AG04450 (cell line): ENCODE measurements at regions not wholly inside any gene's neighbourhood (a gene's known extent, or its start where the extent isn't known, plus 50 kb on each side); places are given as distances from the start of the nearest gene placed in this dataset.

Experiments used
- CTCF ChIA-PET: fragments of 300-600, 350-600 bp; formaldehyde crosslinking; extraction: SDS; loops from one replicate; lab custom pipeline; 2022; ENCODE audit warnings: antibody characterized with exemption, inconsistent platforms; lab: Charles Lee
- POLR2A ChIA-PET: fragments of 350-600 bp; formaldehyde crosslinking; extraction: SDS; loops from one replicate; lab custom pipeline; 2021; ENCODE audit warnings: antibody characterized with exemption, inconsistent platforms; lab: Yijun Ruan, JAX
- DNase-seq: peaks from one replicate; pipeline ENCODE4 v3.0.0-alpha.2; 2011; ENCODE audit warnings: low read depth, low spot score
- H3K27ac ChIP-seq: one replicate; pipeline ENCODE4 v1.5.1; 2012; ENCODE audit warnings: low read depth, low read length, control low read depth
- H3K27me3 ChIP-seq: one replicate; pipeline ENCODE4 v1.6.0; 2012; ENCODE audit warnings: low read length; ENCODE audit not compliant: control insufficient read depth, insufficient read depth
- H3K4me3 ChIP-seq: 2 replicates; pipeline ENCODE4 v1.5.1; 2011; ENCODE audit warnings: mild to moderate bottlenecking, low read depth, low read length, control low read depth
- H3K9me3 ChIP-seq: 2 replicates; pipeline ENCODE4 v1.5.1; 2012; ENCODE audit warnings: low read length; ENCODE audit not compliant: control insufficient read depth, insufficient read depth
- TF ChIP-seq, protein P1 (sequence below): IDR thresholded peaks from 2 replicates; pipeline ENCODE4 v1.5.1; 2011; ENCODE audit warnings: low read depth, low read length, control low read depth, inconsistent platforms

DNA sequence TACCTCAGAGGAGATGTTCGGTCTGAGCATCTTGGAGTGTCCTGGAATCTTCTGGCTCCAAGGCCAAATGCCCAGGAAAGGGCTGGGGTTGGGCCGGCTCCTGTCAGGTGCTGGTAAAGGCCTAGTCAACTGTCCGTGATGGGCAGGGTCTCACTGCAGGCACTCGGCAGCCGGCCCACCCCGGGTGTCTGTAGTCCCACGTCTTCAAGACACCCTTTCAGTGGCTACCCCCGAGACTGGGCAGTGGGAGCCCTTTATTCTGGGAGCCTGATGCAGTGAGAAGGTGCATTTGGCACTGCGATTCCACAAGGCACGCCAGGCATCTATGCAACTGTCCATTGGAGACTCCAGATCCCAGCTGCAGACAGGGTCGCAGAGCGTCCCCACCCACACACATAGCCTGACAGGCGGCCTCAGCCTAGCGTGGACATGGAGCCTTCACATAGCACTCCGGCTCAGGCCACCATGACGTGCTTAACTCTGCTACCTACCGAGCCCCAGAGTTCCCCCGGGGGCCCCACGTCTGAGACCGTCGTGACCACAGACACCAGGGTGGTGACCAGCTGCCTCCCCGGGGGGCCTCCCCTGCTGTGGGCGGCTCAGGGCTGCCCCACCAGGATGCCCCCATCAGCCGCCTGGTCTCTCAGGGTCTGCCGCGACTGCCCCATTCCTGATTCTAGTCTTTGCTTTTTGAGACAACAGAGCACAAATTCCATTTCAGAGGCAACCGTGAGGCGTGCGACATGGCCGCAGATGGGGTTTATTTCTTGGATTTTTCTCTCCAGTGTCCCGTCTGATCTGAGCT, 331.8 kb upstream of the SFSWAP start:
- DNase-seq = no peak
- ChIA-PET CTCF (no interaction called here), POLR2A (no interaction called here)
- Histone ChIP-seq H3K27ac (no peak overlapping the region), H3K27me3 (no peaks in the 10 kb centered on the region), H3K9me3 (peaks cover 72% of the 10 kb centered on the region), H3K4me3 (no peak overlapping the region)
- TF ChIP-seq, protein P1, sequence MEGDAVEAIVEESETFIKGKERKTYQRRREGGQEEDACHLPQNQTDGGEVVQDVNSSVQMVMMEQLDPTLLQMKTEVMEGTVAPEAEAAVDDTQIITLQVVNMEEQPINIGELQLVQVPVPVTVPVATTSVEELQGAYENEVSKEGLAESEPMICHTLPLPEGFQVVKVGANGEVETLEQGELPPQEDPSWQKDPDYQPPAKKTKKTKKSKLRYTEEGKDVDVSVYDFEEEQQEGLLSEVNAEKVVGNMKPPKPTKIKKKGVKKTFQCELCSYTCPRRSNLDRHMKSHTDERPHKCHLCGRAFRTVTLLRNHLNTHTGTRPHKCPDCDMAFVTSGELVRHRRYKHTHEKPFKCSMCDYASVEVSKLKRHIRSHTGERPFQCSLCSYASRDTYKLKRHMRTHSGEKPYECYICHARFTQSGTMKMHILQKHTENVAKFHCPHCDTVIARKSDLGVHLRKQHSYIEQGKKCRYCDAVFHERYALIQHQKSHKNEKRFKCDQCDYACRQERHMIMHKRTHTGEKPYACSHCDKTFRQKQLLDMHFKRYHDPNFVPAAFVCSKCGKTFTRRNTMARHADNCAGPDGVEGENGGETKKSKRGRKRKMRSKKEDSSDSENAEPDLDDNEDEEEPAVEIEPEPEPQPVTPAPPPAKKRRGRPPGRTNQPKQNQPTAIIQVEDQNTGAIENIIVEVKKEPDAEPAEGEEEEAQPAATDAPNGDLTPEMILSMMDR = no peak

DNA sequence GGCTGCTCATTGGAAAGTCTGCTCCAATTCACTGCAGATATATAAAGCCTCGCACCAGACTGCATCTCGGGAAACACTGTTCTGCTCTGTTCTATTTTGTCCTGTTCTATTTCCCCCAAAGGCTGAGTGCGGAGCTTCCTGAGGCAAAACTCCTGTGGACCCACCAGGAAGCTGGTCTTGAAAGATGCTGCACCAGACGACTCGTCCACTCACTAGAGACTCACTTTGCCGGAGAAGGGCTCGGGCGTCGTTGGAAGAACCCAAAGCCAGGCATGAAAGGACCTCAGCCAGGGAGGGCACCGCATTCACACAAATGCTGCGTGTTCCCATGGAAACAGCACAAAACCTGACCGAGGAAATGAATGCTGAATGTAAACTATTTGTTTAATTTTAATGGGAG, 331.2 kb upstream of the SFSWAP start:
- POLR2A ChIA-PET = no interaction called here
- TF ChIP-seq, protein P1 = no peak
- Histone ChIP-seq H3K4me3 (no peak overlapping the region), H3K27me3 (no peaks in the 10 kb centered on the region), H3K27ac (no peak overlapping the region), H3K9me3 (peaks cover 79% of the 10 kb centered on the region)
- no peak for DNase-seq
- CTCF ChIA-PET = no interaction called here

DNA sequence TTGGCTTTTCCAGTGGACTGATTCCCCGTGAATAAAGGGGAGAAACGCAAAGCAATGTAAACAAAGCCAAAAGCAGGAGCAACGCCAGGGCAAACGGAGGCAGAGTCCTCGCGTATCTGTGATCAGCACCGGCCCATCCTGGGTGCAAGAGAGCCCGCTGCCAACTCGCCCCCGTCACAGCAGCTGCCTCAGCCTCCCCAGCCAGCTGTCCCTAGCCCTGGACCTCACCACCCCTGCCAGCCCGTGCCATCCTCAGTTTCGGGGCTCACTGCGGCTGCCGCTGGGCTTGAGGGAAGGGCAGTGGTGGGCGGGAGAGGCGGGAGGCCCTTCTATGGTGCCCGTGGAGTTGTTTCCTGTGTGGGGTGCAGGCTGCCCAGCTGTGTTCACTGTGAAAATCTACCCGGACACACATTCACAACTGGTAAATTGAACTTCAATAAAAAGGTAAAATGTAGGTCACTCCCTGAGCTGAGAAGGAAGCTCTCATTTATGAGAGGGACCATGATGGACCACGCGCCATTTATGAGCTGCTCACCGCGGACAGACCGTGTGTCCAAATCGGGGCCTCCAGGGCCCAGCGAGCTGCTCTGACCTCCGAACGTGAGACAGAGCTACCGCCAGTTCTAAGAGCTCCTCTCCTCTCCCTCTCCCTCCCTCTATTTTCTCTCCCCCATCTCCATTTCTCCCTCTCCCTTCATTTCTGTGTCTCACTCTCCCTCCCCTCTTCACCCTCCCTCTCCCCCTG, 330.5 kb upstream of the SFSWAP start:
- Histone ChIP-seq H3K27me3 (no peaks in the 10 kb centered on the region), H3K27ac (no peak overlapping the region), H3K9me3 (peaks cover 81% of the 10 kb centered on the region), H3K4me3 (no peak overlapping the region)
- TF ChIP-seq, protein P1 = no peak
- DNase-seq = no peak
- ChIA-PET POLR2A (no interaction called here), CTCF (no interaction called here)

DNA sequence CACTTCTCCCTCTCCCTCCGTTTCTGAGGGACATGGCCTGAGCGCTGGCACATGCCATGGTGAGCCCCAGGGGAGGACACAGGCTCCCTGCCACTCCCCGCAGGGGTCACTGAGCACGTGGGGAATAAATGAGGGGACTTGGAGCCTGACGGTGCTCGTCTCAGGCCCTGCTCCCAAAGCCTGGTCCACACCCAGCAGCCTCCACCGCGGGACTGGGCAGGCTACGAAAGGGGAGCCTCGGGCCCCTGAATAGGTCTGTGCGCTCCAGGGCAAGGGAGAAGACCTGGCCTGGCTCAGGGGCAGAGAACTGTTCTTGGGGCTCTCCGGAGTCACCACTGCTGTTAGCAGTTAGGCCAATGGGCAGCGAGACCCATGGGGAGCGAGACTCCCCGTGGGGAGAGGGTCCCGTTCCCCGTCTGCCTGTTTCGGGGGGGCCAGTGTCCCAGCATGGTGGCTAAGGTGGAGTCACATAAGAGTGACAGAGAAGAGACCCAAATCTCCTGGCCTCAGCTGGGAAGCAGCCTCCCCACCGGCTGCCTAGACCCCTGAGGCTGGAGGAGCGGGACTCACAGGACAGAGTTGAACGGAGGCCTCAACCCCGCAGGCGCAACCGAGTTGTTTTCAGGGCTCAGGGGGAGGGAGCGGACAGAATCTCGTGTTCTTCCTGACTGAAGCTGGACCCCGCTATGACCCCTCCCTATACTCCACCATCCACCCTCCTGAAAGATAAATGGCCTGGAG, 329.8 kb upstream of the SFSWAP start:
- Histone ChIP-seq H3K9me3 (peaks cover 81% of the 10 kb centered on the region), H3K27me3 (no peaks in the 10 kb centered on the region), H3K4me3 (no peak overlapping the region), H3K27ac (no peak overlapping the region)
- TF ChIP-seq, protein P1 = no peak
- no peak for DNase-seq
- POLR2A ChIA-PET = no interaction called here
- CTCF ChIA-PET = no interaction called here
